Liver (tissue), 3 donors: ENCODE measurements at regions not wholly inside any gene's neighbourhood (a gene's known extent, or its start where the extent isn't known, plus 50 kb on each side); places are given as distances from the start of the nearest gene placed in this dataset.

Experiments
- ATF3 ChIP-seq: IDR thresholded peaks from 2 replicates; pipeline ENCODE4 v1.6.1; 2016; ENCODE audit warnings: antibody characterized with exemption
- CTCF ChIP-seq: fragments of 150-350 bp; IDR thresholded peaks from 2 replicates; pipeline ENCODE4 v1.5.1; 2017; ENCODE audit warnings: improper control_type of control experiment, low read depth, low read length; ENCODE audit not compliant: missing input control
- SP1 ChIP-seq: IDR thresholded peaks from 2 replicates; pipeline ENCODE4 v1.6.1; 2018; ENCODE audit warnings: antibody characterized with exemption, mild to moderate bottlenecking
- donor health status: healthy.
- donor health status: healthy.

GRCh38 chr11:109752212-109752825 is 330.3 kb downstream of the C11orf87 start:
- TF ChIP-seq SP1 (no peak), CTCF (no peak), ATF3 (no peak)
